Stimulated activated CD8-positive, alpha-beta memory T cell treated with anti-CD3 and anti-CD28 coated beads, Interleukin-15, amount 100 ng/mL, for 48 hours (primary cell): ENCODE measurements at regions not wholly inside any gene's neighbourhood (a gene's known extent, or its start where the extent isn't known, plus 50 kb on each side); places are given as distances from the start of the nearest gene placed in this dataset.
A peak's percentile ranks its signal among the peaks of the same experiment; 100 is the strongest.

ENCODE experiments used
- DNase-seq, 2 donors: peaks; one replicate each; pipeline ENCODE4 v3.0.0-alpha.2; 2020; ENCODE audit warnings: low read depth in 2 of 2

DNA sequence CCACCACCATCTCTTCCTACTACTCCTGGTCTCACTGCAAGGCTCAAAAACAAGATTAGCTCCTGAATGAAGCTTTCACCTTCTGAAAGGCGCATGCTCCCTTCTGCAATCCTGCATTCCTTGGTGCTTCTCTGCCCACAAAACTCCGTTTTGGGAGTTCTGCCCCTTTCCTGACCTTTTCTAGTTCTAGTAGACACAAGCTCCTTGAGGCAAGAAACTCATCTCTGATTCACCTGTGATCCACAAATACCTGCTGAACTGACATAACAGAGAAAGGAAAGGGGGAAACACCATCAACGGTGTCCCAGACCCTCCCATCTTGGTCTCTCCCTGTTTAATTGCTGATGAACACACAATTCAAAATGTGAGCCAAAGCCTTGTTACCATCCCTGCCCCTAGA lies 64.0 kb upstream of the EGR2 start:
- no peak for DNase-seq

DNA sequence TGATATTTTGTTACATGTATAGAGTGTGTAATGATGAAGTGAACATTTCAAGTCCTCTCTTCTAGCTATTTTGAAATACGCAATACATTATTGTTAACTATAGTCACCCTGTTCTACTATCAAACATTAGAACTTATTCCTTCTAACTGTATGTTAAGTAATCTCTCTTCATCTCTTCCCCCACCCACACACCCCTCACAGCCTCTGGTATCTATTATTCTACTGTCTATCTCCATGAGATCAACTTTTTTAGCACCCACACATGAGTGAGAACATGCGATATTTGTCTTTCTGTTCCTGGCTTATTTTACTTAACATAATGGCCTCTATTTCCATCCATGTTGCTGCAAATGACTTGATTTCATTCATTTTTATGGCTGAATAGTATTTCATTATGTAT lies 57.7 kb upstream of the EGR2 start:
- no peak for DNase-seq

DNA sequence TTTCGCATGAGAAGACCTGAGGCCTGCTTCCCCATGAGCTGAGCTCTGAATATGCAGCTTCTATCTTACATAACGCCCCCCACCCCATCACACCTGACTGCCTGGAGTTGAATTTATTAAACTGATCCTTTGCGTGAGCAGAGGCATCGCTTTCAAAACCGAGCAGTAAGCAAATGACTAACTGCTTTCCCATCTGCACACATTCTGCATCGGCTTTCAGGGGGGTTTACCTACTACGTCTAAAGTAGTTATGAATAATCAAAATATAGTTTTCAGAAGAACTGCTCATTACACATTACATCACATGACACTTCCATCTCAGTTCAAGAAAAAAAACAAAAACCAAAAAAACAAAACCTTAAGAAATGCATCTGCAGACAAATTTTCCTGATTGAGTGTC lies 54.7 kb upstream of the EGR2 start:
- DNase-seq = peak in 1 of 2 donors; percentile 28

DNA sequence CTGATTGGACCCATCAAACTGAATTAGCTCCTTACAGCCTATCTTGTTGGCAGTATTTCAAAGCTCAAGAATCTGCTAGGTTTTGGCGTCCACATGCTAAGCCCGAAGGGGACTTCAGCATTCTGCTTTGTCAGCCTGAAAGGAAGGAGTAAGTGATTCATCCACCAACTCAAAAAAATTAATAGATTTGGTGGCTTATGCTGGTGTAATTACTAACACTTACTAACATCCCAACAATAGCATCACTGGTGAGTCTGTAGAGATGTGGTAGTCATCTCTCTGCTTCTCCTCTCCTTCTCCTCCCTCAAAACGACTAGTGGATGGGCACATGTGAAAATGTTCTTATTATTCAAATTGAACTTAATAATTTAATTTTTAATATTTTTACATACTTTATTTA lies 53.8 kb upstream of the EGR2 start:
- DNase-seq = no peak

DNA sequence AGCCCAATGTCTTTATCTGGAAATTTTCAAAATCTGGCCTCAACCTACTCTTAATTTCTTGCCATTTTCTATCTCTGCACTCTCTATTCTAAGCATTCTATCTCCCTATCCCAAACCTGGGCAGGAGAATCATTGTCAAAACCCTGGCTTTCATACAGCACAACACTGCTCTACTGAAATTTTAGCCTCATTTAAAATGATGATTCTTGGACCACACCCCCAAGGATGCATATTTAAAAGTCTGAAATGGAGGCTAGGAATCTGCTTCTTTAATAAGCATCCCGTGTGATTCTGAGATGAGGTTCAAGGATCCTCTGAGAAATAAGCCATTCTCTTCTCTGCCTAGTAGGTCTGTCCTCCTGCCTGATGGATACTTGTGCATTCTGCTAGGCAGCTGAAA lies 50.8 kb upstream of the EGR2 start:
- DNase-seq = no peak

DNA sequence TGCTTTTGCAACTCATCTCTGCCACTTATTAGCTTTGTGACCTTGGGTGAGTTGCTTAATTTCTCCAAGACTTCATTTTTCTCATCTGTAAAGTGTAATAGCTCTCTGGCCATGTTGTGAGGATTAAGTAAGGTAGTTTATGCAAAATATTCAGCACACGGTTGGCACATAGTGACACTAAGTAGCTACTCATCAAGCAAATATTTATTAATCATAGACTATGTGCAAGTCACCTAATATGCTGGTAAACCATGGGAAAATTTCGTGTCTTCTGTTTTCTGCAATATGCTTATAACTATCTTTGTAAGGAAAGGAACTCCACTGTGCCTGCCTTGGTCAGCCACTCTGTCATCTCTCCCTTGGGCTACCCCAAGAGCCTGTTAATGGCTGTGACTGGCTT lies 50.3 kb upstream of the EGR2 start:
- no peak for DNase-seq
